ENCODE measurements at regions not wholly inside any gene's neighbourhood (a gene's known extent, or its start where the extent isn't known, plus 50 kb on each side); places are given as distances from the start of the nearest gene placed in this dataset.
A peak's percentile ranks its signal among the peaks of the same experiment; 100 is the strongest.

DNA sequence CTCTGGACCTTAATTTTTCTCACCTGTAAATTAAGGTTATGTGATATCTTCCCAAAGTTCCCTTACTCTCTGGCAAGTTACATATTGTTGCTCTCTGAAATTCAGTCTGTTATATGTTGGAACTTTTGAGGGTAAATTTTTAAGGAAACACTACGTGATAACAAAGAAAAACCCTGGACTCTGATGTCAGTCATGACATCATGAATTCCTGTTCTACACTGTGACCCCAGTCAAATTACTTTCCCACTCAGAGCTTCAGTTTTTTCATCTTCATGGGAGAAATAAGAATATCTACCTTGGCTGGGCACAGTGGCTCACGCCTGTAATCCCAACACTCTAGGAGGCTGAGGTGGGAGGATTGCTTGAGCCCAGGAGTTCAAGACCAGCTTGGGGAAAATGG lies 164.6 kb upstream of the RALGAPA2 start:
- DNase-seq, result no peak

DNA sequence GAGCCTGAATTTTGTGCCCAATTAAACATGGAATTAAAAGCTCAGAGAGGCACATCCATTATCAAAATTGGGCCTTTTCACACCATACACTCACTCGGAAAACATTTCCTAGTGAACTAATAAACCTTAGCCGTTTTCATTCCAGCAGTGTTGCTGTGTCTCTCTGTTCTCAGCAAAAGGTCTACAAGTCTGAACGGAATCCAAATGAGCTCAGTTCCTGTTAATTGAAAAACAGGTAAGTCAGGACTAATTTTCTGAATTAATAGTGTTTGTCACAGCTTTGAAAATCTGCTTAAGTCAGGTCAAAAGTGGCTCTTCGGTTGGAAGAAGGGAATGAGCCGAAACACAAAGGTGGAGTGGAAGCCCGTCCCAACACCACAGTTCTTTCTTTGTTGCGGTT lies 163.3 kb upstream of the RALGAPA2 start:
- no peak for DNase-seq

DNA sequence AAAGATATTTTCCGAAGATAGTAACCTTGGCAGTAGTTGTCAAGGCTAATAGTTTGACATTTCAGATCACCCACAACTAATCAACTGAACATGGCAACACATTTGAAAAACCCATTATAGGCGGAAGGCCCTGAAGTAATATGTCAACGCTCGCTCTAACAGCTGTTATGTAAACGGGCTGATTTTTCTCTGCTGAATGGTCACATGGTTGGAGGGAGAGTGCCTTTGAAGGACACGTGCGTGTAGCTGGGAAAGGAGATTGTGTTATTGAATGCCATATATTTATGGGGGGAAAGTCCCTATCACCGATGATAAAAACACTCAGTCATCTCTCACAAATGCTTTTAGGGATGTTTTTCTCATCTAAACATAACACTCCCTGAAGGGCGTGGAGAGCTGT lies 160.0 kb upstream of the RALGAPA2 start:
- no peak for DNase-seq

DNA sequence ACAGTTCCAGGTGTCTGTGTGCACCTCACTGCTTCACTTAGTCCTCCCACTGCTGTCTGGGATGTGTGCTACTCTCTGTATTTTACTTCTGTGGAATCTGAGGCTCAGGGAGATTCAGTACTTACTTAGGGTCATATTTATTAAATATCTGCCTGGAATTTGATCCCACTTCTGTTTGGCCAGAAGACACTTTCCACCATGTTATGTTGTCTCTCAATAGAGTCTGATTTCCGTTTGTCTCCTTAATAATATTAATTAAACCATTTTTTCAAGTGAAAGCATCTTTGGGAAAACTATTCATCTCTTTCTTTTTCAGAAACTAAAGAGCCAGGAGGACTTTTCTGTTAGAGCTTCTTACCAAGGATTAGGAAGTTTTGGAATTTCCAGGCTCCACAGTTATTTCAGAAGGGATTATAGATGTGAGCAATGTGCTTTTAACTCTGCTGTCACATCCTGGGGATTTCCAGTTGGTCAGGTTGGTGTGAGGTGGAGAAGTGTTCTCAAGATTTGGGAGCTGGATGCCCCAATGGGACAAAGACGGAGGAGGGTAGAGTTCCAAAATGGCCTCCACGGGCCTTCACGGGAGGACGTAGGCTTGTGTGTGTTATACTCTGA lies 156.8 kb upstream of the RALGAPA2 start:
- DNase-seq, result no peak

DNA sequence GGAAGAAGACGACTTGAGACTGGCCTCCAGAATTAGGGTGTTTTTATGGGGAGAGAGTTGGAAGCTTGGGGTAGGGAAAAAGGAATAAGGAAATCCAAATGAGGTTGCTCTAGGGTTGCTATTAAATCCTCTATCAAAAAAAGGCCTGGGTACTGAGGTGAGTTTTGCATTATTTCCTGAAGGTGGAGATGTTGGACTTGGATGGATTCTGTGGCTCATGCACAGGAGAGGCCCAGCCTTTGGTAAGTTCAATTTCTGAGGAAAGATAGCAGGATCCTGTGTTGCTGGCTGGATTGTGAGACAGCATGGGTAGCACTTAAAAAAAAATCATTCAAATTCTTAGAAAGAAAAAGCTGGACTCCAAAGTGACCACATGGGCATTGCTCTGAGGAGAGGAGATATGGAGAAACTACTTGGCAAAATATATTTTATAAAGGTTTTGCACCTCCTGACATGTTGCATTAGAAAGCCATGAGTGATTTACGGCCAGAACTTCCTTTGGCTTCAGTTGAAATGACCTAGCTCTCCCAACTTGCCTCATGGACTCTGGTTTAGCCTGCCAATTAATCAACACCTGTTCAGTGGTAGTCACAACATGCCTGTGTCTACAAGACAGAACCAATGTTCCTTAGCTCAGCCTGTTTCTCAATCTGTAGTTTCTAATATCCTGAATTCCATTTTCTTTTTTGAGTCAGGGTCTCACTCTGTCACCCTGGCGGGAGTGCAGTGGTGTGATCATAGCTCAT lies 152.1 kb upstream of the RALGAPA2 start:
- DNase-seq, result peak; percentile 34

DNA sequence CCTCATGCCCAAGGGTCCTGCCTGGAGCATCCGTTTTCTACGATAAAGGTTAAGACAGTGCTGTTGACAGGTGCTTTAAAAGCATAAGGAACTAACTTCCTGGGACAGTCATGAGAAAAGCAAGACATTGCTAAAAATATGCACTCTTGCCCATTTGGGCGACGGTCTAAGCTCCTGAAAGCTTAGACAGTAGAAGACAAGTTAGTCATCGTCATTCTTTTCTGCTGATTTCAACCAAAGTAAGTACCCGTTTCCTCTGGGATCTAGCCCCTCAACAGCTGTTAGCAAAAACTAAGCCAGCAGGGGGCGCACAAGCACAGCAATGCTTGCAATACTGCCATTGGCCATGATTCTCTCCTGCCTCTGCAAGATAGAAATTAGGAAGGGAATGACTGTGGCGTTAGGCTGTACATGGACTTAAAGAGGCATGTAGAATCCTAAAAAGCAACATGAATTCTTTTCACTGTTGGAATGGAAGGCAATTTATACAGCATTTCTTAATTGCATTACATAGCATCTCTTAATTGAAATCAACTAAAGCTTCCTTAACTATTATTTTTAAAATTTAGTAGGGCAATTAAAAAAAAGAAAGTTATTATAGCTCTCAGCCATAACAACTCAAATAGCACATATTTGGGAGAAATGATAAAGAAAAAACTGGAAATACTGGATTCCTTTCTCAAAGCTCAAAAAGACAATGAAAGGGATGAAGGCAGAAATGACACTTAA lies 147.8 kb upstream of the RALGAPA2 start:
- DNase-seq, result peak; percentile 81

DNA sequence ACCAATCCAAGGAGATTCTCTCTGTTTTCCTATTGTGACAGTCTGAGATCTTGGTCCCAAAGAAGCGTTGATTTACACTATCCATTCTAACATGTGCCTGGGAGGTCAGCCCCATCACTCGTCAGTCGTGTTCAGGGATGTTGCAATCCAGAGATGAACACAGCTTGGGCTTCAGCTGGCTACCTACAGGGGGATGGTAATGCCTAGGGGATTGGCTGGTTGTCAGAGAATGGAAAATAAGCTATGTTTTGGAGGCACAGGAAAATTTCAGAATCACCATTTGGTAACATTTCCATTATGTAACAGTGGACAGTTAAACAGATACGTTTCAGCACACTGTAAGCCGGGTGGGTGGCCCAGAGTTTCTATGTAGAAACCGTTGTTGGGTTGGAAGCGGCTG lies 147.1 kb upstream of the RALGAPA2 start:
- no peak for DNase-seq

DNA sequence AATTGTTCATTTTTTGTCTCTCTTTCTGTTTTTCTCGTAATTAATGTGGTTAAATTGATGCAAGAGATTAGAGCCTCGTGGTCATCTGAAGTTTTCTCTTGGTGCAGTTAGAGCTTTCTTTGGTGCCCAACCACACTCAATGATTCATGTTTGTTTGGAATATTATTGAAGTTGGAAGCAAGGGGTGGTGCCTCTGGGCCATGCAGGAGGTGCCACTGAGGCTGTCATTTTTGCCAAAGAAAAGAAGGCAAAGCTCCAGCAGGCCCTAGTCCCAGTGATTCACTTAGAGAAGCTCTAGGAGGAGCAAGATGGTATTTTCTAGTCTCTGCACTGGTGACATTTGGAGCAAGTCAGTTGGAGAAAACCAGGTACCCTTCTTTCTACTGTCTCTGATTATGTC lies 144.5 kb upstream of the RALGAPA2 start:
- DNase-seq, result no peak

DNA sequence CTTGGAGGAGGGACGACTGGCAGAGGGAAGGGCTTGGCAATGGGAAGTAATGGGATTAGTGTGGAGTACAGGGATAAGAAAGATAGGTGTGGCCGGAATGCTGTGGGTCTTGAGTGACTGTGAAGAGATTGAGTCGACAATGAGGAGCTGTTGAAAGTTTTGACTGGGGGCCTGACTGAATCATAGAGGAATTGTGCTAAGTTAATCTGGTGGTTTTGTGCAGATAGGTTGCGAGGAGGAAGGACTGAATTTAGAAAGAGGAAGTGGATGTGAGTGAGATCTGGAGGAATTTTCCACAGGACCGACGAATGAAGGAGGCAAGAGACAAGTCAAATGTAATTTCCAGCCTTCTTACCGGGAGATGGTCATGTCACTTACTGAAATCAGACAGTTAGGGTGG lies 143.9 kb upstream of the RALGAPA2 start:
- no peak for DNase-seq

DNA sequence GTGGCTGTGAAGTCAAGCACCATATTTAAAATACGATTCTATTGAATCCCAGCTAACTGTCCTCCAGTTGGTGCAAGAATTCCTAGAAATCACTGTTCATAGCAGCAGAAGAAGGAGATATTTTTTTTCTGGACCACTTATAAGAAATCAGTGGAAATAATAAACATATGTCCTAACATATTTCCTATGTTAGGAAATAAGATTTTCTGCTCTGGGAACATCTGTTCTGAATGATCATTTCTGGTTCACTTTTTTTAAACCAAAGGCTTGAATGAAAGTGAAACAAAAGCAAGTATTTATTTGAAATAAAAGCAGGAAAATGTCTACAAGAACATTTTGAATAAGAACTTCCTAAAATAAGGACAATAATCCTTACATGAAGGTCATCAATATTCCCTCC lies 138.9 kb upstream of the RALGAPA2 start:
- DNase-seq, result no peak

DNA sequence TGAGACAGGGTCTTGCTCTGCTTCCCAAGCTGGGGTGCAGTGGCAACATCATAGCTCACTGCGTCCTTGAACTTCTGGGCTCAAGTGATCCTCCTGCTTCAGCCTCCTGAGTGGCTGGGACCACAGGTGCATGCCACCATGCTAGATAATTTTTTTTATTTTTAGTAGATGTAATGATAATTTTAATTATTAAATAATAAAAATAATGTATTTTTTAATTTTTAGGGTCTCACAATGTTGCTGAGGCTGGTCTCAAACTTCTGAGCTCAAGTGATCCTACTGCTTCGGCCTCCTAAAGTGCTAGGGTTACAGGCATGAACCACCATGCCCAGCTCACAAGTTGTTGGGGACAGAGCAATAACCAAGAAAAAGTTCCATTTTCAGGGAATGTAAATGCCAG lies 138.0 kb upstream of the RALGAPA2 start:
- DNase-seq, result no peak

DNA sequence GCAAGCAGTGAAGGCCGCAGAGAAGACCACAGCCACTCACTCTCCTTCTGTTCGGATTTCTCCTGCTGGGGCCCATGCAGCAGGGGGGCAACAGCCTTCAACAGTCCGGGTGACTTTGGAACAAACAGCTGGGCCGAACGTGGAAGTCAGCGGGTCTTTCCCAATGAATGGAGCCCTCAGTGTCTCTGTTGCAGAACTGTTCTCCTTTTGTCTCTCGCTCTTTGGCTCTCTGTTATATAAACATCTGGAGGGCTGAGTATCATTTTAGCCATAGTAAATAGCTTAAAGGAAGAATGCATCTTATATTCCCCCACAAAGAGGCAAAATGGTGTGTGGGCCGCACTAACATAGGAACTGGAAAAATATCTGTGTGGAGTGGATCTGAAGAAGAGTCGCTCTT lies 136.7 kb upstream of the RALGAPA2 start:
- DNase-seq, result no peak

DNA sequence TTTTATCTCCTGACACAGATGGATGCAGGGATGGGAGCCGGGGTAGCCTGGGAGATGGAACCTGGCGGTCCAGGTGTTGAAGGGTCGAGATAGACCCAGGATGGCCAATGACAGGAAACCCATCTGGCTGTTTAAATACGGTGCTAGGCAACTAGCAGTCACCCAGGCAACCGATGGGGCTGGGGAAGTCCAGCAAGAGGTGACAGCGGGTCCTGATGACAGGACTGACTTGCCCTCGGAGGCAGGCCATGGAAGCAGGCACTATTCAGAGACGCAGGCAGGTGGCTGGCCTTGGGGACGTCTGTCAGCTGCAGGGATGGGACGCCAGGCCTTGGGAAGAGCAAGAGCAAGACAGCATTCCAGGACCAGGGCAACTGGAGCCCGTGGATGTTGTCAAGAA lies 135.4 kb upstream of the RALGAPA2 start:
- no peak for DNase-seq

DNA sequence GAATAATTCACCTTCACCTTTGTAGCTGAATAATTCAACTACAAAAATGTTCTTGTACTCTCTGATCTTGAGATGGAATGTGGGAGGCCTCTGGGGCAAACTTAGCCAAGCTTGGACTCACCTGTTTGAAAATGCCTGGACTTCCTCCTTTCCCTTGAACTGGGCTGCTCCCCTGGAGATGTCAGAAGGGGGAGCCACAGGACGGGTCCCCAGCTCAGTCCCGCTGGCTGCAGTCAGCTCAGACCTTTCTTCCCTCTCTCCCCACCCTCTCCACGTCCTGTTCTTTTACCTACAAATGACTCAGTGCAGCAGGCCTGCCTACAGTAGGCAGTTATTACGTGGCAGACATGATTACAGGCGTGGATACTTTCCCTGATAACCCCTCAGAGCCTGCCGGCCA lies 131.5 kb upstream of the RALGAPA2 start:
- DNase-seq, result no peak

DNA sequence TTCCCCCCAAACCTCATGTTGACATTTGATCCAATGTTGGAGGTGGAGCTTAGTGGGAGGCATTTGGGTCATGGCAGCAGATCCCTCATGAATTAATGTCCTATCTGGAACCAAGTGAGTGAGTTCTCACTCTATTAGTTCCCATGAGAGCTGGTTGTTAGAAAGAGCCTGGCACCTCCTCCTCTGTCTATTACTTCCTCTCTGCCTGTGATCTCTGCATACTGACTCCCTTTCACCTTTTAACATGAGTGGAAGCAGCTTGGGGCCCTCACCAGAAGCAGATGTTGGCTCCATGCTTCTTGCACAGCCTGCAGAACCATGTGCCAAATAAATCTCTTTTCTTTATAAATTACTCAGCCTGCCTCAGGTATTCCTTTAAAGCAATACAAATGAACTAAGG lies 127.3 kb upstream of the RALGAPA2 start:
- no peak for DNase-seq

DNA sequence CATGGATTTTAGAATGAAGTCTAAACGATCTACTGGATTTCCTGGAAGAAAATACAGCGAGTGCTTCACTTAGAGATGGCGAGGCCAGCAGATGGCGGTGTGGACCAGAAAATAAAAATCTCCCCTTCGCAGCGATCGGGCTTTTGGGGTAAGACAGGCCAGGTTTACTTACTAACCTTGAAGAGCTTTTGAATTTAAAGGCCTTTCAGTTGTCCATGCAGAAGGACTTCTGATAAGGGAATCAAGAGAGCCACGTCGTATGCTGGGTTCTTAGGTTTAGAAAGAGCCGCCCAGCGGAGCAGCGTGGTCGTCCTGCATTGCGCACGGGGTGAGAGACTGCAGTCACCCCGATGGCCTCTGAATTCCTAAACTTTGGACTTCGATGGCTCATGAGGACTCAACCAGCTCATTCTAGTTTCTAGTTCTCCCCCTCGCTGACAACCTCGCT lies 125.2 kb upstream of the RALGAPA2 start:
- peak; percentile 67 for DNase-seq

DNA sequence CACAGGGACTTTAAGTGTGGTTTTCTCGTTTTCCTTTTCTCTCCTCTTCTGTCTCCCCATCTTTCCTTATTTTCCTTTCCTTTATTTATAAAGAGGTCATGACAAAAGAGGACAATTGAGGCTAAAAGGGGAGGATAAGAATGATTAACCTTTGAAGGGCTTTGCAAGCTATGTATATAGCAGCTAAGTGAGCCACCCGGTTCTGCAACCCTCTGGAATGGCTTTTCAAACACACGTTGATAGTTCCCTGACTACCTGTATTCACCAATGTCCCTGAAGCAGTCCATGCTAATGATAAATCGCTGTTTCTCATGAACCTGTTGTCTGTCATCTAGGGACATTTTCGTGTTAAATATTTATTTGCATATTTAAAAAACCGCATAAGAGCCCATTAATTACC lies 124.4 kb upstream of the RALGAPA2 start:
- no peak for DNase-seq

DNA sequence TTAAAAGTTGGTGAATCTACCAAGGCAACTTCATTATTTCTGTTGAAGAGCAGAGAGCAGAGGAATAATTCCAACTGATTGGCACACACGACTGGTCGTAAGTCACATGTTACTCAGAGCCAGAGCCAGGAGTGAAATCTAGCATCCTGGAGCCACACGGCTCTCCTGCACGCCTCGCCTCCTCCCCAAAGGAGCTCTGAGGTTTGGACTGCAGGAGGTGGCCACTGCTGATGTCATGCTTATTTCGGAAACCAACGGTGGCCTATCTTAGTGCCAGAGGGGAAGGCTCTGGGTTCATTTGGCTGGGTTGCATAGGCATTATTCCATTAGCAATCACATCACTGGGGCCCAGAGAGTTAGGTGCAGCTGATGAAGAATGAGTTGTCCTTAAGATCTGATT lies 123.5 kb upstream of the RALGAPA2 start:
- no peak for DNase-seq

DNA sequence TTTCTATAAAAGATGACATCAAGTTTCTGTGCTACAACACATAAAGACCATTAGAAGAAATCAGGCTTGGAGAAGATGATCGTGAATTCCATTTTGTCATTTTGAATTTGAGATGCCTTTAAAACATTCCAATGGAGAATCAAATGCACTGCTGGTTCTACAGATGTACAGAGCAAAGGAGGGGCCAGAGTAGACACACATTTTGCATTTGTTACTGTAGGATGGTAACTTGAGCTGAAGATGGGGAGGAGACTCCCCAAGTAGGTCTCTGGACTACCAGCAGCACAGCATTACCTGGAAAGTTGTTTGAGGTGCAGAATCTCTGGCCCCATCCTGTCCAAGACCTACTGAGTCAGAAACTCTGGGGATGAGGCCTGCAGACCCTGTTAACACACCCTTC lies 121.6 kb upstream of the RALGAPA2 start:
- no peak for DNase-seq

DNA sequence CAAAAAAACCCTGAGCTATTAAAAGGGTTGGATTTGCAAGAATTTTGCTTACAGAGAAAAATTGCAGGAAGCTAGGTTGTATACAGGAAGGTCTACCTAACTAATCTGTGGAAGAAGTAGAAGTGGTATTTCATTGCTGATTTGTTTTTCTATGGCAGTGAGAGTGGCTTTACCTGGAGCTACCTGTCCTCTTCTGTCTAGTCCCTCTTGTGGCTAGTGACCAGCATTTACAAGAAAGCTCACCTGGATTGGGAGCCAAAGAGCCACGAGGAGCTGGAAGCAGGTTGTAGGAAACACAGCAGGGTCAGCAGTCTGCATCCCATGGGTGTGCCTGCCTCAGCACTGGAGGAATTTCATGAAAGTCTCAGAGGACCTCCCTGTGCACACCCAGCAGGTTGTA lies 120.3 kb upstream of the RALGAPA2 start:
- no peak for DNase-seq

DNA sequence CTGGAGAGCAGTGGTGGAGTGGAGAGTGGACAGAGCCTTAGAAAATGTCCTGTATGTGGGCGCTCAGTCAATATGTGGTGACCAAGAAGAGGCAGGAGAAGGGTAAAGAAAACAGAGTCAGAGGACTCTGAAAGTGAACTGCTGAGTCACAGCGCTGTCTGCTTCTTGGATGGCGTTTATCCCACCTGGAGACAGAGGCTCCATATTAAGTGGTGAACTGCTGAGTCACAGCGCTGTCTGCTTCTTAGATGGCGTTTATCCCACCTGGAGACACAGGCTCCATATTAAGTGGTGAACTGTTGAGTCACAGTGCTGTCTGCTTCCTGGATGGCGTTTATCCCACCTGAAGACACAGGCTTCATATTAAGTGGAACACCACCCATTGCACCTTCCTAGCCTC lies 119.3 kb upstream of the RALGAPA2 start:
- DNase-seq, result no peak

DNA sequence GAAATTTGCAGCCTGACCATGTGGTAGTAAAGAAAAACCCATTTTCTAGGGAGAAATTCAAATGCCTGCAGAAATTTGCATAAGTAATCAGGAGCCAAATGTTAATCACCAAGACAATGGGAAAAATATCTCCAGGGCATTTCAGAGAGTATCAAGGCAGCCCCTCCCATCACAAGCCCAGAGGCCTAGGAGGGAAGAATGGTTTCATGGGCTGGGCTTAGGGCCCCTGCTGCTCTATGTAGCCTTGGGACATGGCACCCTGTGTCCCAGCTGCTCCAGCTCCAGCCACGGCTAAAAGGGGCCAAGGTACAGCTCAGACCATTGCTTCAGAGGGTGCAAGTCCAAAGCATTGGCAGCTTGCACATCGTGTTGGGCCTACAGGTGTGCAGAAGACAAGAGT lies 117.2 kb upstream of the RALGAPA2 start:
- no peak for DNase-seq

DNA sequence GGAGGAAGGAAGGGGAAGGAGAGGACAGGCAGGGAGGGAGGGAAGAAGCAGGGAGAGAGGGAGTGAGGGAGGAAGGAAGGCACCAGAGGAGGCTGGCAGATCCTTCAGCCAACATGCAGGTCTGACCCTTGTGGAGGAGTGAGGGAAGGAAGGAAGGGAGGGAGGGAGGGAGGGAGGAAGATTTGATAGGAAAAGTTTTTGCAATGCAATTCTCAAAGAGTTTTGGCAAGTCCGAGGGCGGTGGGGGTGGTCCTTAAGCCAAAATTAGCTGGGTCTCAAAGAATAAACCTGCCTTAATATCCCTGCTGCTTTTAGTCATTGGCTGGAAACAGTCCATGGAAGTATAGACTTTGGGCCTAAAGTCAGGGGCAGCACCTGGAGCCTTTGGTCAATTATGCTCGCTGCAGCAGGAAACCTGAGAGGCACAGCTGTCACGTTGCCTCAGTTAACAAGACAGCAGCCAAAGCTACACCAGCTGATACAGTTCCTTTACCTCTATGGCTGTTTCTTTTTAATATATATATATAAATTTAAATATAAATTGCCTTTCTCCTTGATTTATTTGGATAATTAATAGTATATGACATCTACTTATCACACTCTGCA lies 115.7 kb upstream of the RALGAPA2 start:
- DNase-seq, result no peak
